ENCODE measurements at regions not wholly inside any gene's neighbourhood (a gene's known extent, or its start where the extent isn't known, plus 50 kb on each side); places are given as distances from the start of the nearest gene placed in this dataset.

DNA sequence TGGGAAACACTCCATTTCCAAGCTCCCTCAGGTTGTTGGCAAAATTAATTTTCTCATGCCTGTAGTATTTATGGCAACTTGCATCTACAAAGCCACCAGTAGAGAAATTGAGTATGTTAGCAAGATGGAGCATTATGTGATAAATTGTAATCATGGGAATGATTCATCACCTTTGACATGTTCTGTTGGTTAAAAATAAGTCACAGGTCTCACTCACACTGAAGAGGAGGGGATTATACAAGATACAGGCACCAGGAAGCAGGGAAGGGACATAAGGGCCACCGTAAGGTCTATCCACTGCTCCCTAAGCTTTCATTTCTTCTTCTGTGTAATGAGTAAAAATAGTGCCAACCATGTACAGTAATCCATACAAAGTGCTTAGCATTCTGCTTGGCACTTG is 313.0 kb downstream of the GBA3 start:
- H3K36me3 Mint-ChIP-seq = no peaks in the 10 kb centered on the region
- H3K36me3 ChIP-seq (ENCODE audit: control insufficient read depth, insufficient read depth, low read length) = no peaks in the 10 kb centered on the region
- intact Hi-C loops (cut with micrococcal nuclease) = no loop called here

DNA sequence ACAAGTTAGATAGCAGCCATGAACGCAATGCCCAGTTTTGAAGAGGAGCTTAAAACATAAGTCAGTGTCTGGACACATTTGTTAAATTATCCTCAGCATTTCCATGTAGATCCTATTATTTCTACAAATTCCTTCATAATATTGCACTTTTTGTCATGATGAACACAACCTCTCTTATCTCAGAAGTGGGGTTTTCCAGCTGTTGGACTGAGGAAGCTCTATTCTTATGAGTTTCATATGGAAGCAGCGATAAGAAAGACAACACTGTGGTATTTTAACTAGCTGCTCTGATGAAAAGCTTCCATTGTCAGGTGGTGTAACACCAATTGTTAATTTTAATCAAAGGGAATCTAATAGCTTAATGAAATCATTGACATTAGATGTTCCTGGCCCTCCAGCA is 308.7 kb downstream of the GBA3 start:
- H3K36me3 ChIP-seq (ENCODE audit: control insufficient read depth, insufficient read depth, low read length) = no peaks in the 10 kb centered on the region
- no peak overlapping the region for H3K27ac Mint-ChIP-seq
- H3K9me3 Mint-ChIP-seq = peaks cover 3 to 14% of the 10 kb centered on the region in 2 donors
- TF ChIP-seq, protein P1, sequence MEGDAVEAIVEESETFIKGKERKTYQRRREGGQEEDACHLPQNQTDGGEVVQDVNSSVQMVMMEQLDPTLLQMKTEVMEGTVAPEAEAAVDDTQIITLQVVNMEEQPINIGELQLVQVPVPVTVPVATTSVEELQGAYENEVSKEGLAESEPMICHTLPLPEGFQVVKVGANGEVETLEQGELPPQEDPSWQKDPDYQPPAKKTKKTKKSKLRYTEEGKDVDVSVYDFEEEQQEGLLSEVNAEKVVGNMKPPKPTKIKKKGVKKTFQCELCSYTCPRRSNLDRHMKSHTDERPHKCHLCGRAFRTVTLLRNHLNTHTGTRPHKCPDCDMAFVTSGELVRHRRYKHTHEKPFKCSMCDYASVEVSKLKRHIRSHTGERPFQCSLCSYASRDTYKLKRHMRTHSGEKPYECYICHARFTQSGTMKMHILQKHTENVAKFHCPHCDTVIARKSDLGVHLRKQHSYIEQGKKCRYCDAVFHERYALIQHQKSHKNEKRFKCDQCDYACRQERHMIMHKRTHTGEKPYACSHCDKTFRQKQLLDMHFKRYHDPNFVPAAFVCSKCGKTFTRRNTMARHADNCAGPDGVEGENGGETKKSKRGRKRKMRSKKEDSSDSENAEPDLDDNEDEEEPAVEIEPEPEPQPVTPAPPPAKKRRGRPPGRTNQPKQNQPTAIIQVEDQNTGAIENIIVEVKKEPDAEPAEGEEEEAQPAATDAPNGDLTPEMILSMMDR (IDR thresholded peaks at IDR 0.05) = no peak
- no peaks in the 10 kb centered on the region for H3K36me3 Mint-ChIP-seq
- H3K27ac ChIP-seq (ENCODE audit: low read length) = no peak overlapping the region
- DNase-seq = no peak
- H3K9me3 ChIP-seq (ENCODE audit: control insufficient read depth, insufficient read depth, low read length) = no peaks in the 10 kb centered on the region
- no peaks in the 10 kb centered on the region for H3K4me1 Mint-ChIP-seq
- 64% methylated on average over 2 of the region's 2 CpGs for WGBS (ENCODE audit: insufficient coverage)
- no peak overlapping the region for H3K4me3 ChIP-seq (ENCODE audit: low read length)
- no peaks in the 10 kb centered on the region for H3K27me3 ChIP-seq (ENCODE audit: control insufficient read depth, insufficient read depth, low read length)
- no peak overlapping the region for H3K4me3 Mint-ChIP-seq
- ATAC-seq = no peak
- H3K4me1 ChIP-seq (ENCODE audit: control insufficient read depth, insufficient read depth, low read length) = no peaks in the 10 kb centered on the region
- intact Hi-C loops (cut with micrococcal nuclease) = no loop called here
- no peaks in the 10 kb centered on the region for H3K27me3 Mint-ChIP-seq (ENCODE audit: low read depth in 2 of 2)

More for the DNA sequence above, 313.0 kb downstream of the GBA3 start:
- no peaks in the 10 kb centered on the region for H3K4me1 ChIP-seq (ENCODE audit: control insufficient read depth, insufficient read depth, low read length)
- H3K4me3 ChIP-seq (ENCODE audit: low read length) = no peak overlapping the region
- Mint-ChIP-seq H3K4me3 (no peak overlapping the region), H3K27me3 (ENCODE audit: low read depth in 2 of 2) (no peaks in the 10 kb centered on the region), H3K4me1 (no peaks in the 10 kb centered on the region), H3K9me3 (peaks cover 8 to 18% of the 10 kb centered on the region in 2 donors), H3K27ac (no peak overlapping the region)
- DNase-seq (no peak), ATAC-seq (no peak)
- no peak overlapping the region for H3K27ac ChIP-seq (ENCODE audit: low read length)
- 100% methylated on average over 1 of the region's 1 CpG for WGBS (ENCODE audit: insufficient coverage)
- H3K9me3 ChIP-seq (ENCODE audit: control insufficient read depth, insufficient read depth, low read length) = no peaks in the 10 kb centered on the region
- TF ChIP-seq, protein P1 (IDR thresholded peaks at IDR 0.05) = no peak
- H3K27me3 ChIP-seq (ENCODE audit: control insufficient read depth, insufficient read depth, low read length) = no peaks in the 10 kb centered on the region

- no peaks in the 10 kb centered on the region for H3K27me3 Mint-ChIP-seq (ENCODE audit: low read depth in 2 of 2)
- no peak for DNase-seq
- no peaks in the 10 kb centered on the region for H3K4me1 Mint-ChIP-seq
- no peak overlapping the region for H3K4me3 ChIP-seq (ENCODE audit: low read length)
- H3K27ac Mint-ChIP-seq = no peak overlapping the region
- intact Hi-C loops (cut with micrococcal nuclease) = no loop called here
- H3K4me1 ChIP-seq (ENCODE audit: control insufficient read depth, insufficient read depth, low read length) = no peaks in the 10 kb centered on the region
- no peaks in the 10 kb centered on the region for H3K36me3 ChIP-seq (ENCODE audit: control insufficient read depth, insufficient read depth, low read length)
- 96% methylated on average over 2 of the region's 2 CpGs for WGBS (ENCODE audit: insufficient coverage)
- H3K36me3 Mint-ChIP-seq = no peaks in the 10 kb centered on the region
- H3K27ac ChIP-seq (ENCODE audit: low read length) = no peak overlapping the region
- no peaks in the 10 kb centered on the region for H3K9me3 ChIP-seq (ENCODE audit: control insufficient read depth, insufficient read depth, low read length)
- peaks cover 2 to 9% of the 10 kb centered on the region in 2 donors for H3K9me3 Mint-ChIP-seq
- TF ChIP-seq, protein P1 (IDR thresholded peaks at IDR 0.05) = no peak
- no peaks in the 10 kb centered on the region for H3K27me3 ChIP-seq (ENCODE audit: control insufficient read depth, insufficient read depth, low read length)
- ATAC-seq = no peak
- H3K4me3 Mint-ChIP-seq = no peak overlapping the region
Measured at GRCh38 chr4:22999419-22999818, 306.7 kb downstream of the GBA3 start.

Measured in natural killer cell (primary cell).